NCI-H1417 treated with DMSO at 0.1 percent for 48 hours (cell line): ENCODE measurements at regions not wholly inside any gene's neighbourhood (a gene's known extent, or its start where the extent isn't known, plus 50 kb on each side); places are given as distances from the start of the nearest gene placed in this dataset.
A peak's percentile ranks its signal among the peaks of the same experiment; 100 is the strongest.
"Not testable (repeated sequence)": the region's sequence is repeated elsewhere in the genome, so short reads cannot be mapped to it uniquely, and the experiment has no call there.

Experiments
- DNase-seq: peaks from one replicate; lab custom pipeline; 2025; lab: John Stamatoyannopoulos, UW

GRCh38 chr6:82511546-82511945 lies 147.9 kb downstream of the TPBG start:
- DNase-seq: no peak

- not testable (repeated sequence) for DNase-seq
Observed at GRCh38 chr6:82517896-82518295, 154.3 kb downstream of the TPBG start.

GRCh38 chr6:82521369-82521768 lies 157.8 kb downstream of the TPBG start:
- no peak for DNase-seq

- no peak for DNase-seq
Observed at GRCh38 chr6:82521861-82522260, 158.2 kb downstream of the TPBG start.

GRCh38 chr6:82524031-82524430 lies 160.4 kb downstream of the TPBG start:
- no peak for DNase-seq

- DNase-seq: no peak
Observed at GRCh38 chr6:82525775-82526495, 162.3 kb downstream of the TPBG start.

GRCh38 chr6:82529960-82530460 lies 166.4 kb downstream of the TPBG start:
- DNase-seq: not testable (repeated sequence)

GRCh38 chr6:82534876-82535275 lies 171.3 kb downstream of the TPBG start:
- DNase-seq: no peak

GRCh38 chr6:82549480-82549879 lies 185.9 kb downstream of the TPBG start:
- not testable (repeated sequence) for DNase-seq

- DNase-seq: not testable (repeated sequence)
Observed at GRCh38 chr6:82551311-82551710, 187.7 kb downstream of the TPBG start.

GRCh38 chr6:82551831-82552230 lies 188.2 kb downstream of the TPBG start:
- no peak for DNase-seq

GRCh38 chr6:82553863-82554531 lies 190.4 kb downstream of the TPBG start:
- DNase-seq: no peak

- DNase-seq: no peak
Observed at GRCh38 chr6:82554666-82555065, 191.0 kb downstream of the TPBG start.

GRCh38 chr6:82555801-82556200 lies 192.2 kb downstream of the TPBG start:
- no peak for DNase-seq

- DNase-seq: not testable (repeated sequence)
Observed at GRCh38 chr6:82558531-82558930, 194.9 kb downstream of the TPBG start.

GRCh38 chr6:82567621-82568020 lies 204.0 kb downstream of the TPBG start:
- no peak for DNase-seq

- DNase-seq: no peak
Observed at GRCh38 chr6:82568290-82568993, 204.8 kb downstream of the TPBG start.

GRCh38 chr6:82569022-82569421 lies 205.4 kb downstream of the TPBG start:
- DNase-seq: no peak

- peak; percentile 82 for DNase-seq
Observed at GRCh38 chr6:82570083-82570482, 206.5 kb downstream of the TPBG start.

- no peak for DNase-seq
Observed at GRCh38 chr6:82571455-82571854, 207.8 kb downstream of the TPBG start.

- no peak for DNase-seq
Observed at GRCh38 chr6:82573254-82573972, 209.8 kb downstream of the TPBG start.

- no peak for DNase-seq
Observed at GRCh38 chr6:82576284-82576683, 212.7 kb downstream of the TPBG start.
